Cardiac fibroblast (primary cell): ENCODE measurements at regions not wholly inside any gene's neighbourhood (a gene's known extent, or its start where the extent isn't known, plus 50 kb on each side); places are given as distances from the start of the nearest gene placed in this dataset.

Experiments
- DNase-seq, 2 donors: peaks; one replicate each; pipeline versions ENCODE4 v3.0.0 to v3.0.0-alpha.2; 2010; ENCODE audit warnings: low read depth in 2 of 2
- H3K4me3 ChIP-seq, 2 donors: replicated peaks in 1 of 2; 1 replicate in 1 of 2; 2 replicates in 1 of 2; pipeline ENCODE4 v1.5.1; 2011; ENCODE audit warnings: low read depth in 2 of 2, low read length in 2 of 2, mild to moderate bottlenecking in 2 of 2, moderate library complexity in 1 of 2
- TF ChIP-seq, protein P1 (sequence below): IDR thresholded peaks from one replicate; pipeline ENCODE4 v1.5.1; 2011; ENCODE audit warnings: low read depth, mild to moderate bottlenecking, low read length, inconsistent platforms

DNA sequence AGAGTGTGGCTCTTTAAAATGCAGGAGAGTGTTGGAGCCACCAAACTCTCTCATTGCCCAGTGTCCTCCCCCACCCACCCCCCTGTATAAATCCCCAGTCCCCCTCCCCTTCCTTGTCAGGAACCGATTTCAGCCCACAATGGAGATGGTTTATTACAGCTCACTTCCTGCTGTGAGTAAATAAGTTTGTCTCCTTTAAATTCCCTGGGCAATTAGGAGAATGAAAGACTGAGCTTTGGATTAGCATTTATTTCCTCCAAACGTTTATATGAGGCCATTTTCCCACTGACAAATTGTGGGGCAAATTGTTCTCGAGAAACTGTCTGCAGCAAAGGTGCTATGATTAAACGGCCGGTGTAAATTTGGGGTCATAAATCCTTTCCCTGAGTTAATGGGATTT lies 128.8 kb downstream of the DHX35 start:
- DNase-seq: no peak
- TF ChIP-seq, protein P1, sequence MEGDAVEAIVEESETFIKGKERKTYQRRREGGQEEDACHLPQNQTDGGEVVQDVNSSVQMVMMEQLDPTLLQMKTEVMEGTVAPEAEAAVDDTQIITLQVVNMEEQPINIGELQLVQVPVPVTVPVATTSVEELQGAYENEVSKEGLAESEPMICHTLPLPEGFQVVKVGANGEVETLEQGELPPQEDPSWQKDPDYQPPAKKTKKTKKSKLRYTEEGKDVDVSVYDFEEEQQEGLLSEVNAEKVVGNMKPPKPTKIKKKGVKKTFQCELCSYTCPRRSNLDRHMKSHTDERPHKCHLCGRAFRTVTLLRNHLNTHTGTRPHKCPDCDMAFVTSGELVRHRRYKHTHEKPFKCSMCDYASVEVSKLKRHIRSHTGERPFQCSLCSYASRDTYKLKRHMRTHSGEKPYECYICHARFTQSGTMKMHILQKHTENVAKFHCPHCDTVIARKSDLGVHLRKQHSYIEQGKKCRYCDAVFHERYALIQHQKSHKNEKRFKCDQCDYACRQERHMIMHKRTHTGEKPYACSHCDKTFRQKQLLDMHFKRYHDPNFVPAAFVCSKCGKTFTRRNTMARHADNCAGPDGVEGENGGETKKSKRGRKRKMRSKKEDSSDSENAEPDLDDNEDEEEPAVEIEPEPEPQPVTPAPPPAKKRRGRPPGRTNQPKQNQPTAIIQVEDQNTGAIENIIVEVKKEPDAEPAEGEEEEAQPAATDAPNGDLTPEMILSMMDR: no peak

DNA sequence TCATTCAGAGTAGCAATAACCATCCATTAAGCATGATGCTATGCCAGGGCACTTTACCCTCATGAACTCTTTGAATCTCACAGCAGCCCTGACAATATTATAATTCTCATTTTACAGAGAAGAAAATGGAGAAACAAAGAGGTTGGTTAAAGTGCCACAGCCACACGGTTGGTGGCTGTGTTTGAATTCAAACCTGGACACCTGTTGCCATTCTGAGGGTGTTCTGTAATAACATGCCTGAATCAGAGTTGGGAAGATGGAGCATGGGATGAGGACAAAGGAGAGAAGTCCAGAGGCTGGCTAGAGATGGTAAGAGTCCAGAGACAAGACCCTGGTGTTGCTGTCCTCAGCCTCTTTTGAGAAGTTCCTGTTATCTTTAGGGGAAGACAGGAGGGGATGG lies 127.7 kb downstream of the DHX35 start:
- H3K4me3 ChIP-seq: no peak overlapping the region
- no peak for DNase-seq
- TF ChIP-seq, protein P1: no peak

More for the DNA sequence above, 128.8 kb downstream of the DHX35 start:
- no peak overlapping the region for H3K4me3 ChIP-seq
